ENCODE measurements at regions not wholly inside any gene's neighbourhood (a gene's known extent, or its start where the extent isn't known, plus 50 kb on each side); places are given as distances from the start of the nearest gene placed in this dataset.

DNA sequence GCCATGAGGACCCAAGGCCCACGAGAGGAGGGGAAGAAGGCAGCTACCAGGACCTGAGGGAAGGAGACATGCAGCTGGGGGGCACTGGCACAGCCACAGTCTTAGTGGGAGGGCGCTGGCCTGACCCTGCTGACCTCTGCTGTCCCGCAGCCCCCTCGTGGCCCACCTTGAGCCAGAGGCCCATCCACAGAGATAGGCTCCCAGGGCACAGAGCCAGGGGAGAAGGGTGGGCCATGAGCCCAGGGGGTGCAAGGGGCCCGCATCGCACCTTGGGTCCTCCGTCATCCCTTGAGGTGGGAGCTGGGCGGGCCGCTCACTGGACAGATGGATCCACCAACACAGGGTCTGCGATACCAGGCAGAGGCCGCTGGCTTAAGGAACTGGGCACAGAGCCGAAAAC, 387.7 kb upstream of the PFKP start:
- no peak for TF ChIP-seq ZBTB48 (tag by site-specific recombination; IDR thresholded peaks at IDR 0.05)
- no peak for TF ChIP-seq MEIS1 (CRISPR knock-in tag; IDR thresholded peaks at IDR 0.05; ENCODE audit: borderline replicate concordance)
- TF ChIP-seq CTCF (tag by site-specific recombination; IDR thresholded peaks at IDR 0.05) = no peak
- TF ChIP-seq ZNF529 (tag by site-specific recombination; IDR thresholded peaks at IDR 0.05; ENCODE audit: insufficient replicate concordance) = no peak
